ENCODE measurements at regions not wholly inside any gene's neighbourhood (a gene's known extent, or its start where the extent isn't known, plus 50 kb on each side); places are given as distances from the start of the nearest gene placed in this dataset.
"Not testable (repeated sequence)": the region's sequence is repeated elsewhere in the genome, so short reads cannot be mapped to it uniquely, and the experiment has no call there.

GRCh38 chr15:28789401-28790114 is 58.9 kb downstream of the GOLGA6L7 start:
- not testable (repeated sequence) for TF ChIP-seq CTCF (IDR thresholded peaks at IDR 0.05; ENCODE audit: low read depth, low read length, missing input control); TAF1 (conservative IDR thresholded peaks at IDR 0.05); JUND (IDR thresholded peaks at IDR 0.05); FOXA1 (IDR thresholded peaks at IDR 0.05); SP1 (IDR thresholded peaks at IDR 0.05); ATF3 (IDR thresholded peaks at IDR 0.05); REST (IDR thresholded peaks at IDR 0.05); MAX (IDR thresholded peaks at IDR 0.05); EGR1 (IDR thresholded peaks at IDR 0.05; ENCODE audit: low read depth in 2 of 2); GABPA (IDR thresholded peaks at IDR 0.05 in 1 of 2, conservative IDR thresholded peaks at IDR 0.05 in 1 of 2); NR2F2 (IDR thresholded peaks at IDR 0.05)
- TF ChIP-seq RAD21 (IDR thresholded peaks at IDR 0.05): peak in 1 of 2 donors; percentile 49
